ENCODE measurements at regions not wholly inside any gene's neighbourhood (a gene's known extent, or its start where the extent isn't known, plus 50 kb on each side); places are given as distances from the start of the nearest gene placed in this dataset.

DNA sequence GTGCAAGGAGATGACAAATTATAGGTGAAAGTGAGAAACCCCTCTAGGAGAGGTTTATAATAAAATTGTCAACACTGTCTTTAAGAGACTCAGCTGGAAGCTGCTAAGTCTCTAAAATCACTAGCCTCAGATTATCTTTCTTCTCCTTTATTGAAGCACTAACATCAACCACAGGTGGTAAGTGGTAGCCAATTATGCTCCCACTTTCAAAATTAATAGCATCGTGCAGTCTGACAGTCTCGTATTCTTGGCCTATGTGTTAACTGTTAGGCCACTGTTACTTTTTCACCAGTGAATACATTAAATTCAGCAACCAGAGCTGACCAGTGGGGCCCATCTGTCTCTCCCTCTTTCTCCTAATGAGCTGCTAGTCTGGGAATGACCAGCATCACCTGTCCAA, 674.1 kb downstream of the RAPGEF2 start:
- TF ChIP-seq, protein P1, sequence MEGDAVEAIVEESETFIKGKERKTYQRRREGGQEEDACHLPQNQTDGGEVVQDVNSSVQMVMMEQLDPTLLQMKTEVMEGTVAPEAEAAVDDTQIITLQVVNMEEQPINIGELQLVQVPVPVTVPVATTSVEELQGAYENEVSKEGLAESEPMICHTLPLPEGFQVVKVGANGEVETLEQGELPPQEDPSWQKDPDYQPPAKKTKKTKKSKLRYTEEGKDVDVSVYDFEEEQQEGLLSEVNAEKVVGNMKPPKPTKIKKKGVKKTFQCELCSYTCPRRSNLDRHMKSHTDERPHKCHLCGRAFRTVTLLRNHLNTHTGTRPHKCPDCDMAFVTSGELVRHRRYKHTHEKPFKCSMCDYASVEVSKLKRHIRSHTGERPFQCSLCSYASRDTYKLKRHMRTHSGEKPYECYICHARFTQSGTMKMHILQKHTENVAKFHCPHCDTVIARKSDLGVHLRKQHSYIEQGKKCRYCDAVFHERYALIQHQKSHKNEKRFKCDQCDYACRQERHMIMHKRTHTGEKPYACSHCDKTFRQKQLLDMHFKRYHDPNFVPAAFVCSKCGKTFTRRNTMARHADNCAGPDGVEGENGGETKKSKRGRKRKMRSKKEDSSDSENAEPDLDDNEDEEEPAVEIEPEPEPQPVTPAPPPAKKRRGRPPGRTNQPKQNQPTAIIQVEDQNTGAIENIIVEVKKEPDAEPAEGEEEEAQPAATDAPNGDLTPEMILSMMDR (IDR thresholded peaks at IDR 0.05; ENCODE audit: low read depth, low read length): no peak
- TF ChIP-seq EZH2phosphoT487 (IDR thresholded peaks at IDR 0.05; ENCODE audit: low read depth): no peak

Measured in OCI-LY3 (cell line).